Hepatocyte (in vitro differentiated cells): ENCODE measurements at regions not wholly inside any gene's neighbourhood (a gene's known extent, or its start where the extent isn't known, plus 50 kb on each side); places are given as distances from the start of the nearest gene placed in this dataset.

Experiments
- EZH2 ChIP-seq: fragments of 200-600 bp; sonication (generic); IDR thresholded peaks from 2 replicates; pipeline ENCODE4 v1.6.1; 2016; ENCODE audit warnings: antibody characterized with exemption, mild to moderate bottlenecking, borderline replicate concordance
- EZH2phosphoT487 ChIP-seq: fragments of 200-600 bp; sonication (generic); IDR thresholded peaks from one replicate; pipeline ENCODE4 v1.6.1; 2018; ENCODE audit warnings: antibody characterized with exemption, mild to moderate bottlenecking, low read depth, moderate library complexity; ENCODE audit not compliant: unreplicated experiment, severe bottlenecking
- TF ChIP-seq, protein P1 (sequence below): fragments of 200-600 bp; sonication (generic); IDR thresholded peaks from 2 replicates; pipeline ENCODE4 v1.5.1; 2016; ENCODE audit warnings: antibody characterized with exemption, mild to moderate bottlenecking; ENCODE audit not compliant: poor library complexity

DNA sequence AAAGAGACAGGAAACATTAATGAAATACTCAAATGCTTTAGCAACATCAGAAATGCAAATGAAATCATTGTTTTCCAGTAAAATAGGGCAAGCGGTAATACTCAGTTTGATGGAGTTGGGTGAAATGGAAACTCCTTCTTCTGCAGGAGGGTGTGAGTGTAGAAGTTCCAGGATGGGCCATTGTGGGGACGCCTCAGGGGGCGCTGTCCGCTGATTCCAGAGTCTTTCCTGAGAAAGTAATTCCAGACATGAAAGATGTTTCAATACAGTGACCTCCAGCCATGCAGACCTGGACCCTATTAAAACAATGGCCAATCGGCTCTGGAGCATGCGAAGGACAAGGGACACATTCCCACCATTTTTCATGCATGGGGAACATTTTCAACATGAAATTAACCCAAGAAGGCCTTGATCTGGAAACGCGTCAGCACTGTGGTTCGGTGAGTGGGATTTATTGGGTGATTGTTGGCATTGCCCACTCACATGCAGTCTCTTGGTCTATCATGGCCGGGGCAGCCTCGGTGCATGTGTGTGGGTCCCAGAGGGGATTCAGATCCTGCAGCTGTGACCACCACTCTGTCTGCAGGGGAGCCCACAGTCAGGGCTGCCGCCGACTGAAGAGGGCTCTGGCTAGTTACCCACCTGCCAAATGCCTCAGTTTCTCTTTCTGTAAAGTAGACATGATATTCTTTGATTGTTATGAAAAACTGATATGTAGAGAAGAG lies 132.6 kb upstream of the IRX4 start:
- TF ChIP-seq, protein P1, sequence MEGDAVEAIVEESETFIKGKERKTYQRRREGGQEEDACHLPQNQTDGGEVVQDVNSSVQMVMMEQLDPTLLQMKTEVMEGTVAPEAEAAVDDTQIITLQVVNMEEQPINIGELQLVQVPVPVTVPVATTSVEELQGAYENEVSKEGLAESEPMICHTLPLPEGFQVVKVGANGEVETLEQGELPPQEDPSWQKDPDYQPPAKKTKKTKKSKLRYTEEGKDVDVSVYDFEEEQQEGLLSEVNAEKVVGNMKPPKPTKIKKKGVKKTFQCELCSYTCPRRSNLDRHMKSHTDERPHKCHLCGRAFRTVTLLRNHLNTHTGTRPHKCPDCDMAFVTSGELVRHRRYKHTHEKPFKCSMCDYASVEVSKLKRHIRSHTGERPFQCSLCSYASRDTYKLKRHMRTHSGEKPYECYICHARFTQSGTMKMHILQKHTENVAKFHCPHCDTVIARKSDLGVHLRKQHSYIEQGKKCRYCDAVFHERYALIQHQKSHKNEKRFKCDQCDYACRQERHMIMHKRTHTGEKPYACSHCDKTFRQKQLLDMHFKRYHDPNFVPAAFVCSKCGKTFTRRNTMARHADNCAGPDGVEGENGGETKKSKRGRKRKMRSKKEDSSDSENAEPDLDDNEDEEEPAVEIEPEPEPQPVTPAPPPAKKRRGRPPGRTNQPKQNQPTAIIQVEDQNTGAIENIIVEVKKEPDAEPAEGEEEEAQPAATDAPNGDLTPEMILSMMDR = no peak
- no peak for TF ChIP-seq EZH2
- no peak for TF ChIP-seq EZH2phosphoT487
